ENCODE measurements at regions not wholly inside any gene's neighbourhood (a gene's known extent, or its start where the extent isn't known, plus 50 kb on each side); places are given as distances from the start of the nearest gene placed in this dataset.

GRCh38 chr9:2386566-2386965 is 235.0 kb upstream of the VLDLR start:
- TF ChIP-seq CTCF (conservative IDR thresholded peaks at IDR 0.05; ENCODE audit: low read depth, low read length) (no peak), CEBPB (IDR thresholded peaks at IDR 0.05; ENCODE audit: low read depth, low read length) (no peak), CHD1 (IDR thresholded peaks at IDR 0.05; ENCODE audit: low read depth, low read length) (no peak), USF2 (IDR thresholded peaks at IDR 0.05; ENCODE audit: low read depth, low read length) (no peak), POLR2A (IDR thresholded peaks at IDR 0.05; ENCODE audit: low read depth, low read length) (no peak), MAFK (IDR thresholded peaks at IDR 0.05; ENCODE audit: low read depth, low read length) (no peak), FOS (IDR thresholded peaks at IDR 0.05; ENCODE audit: low read depth, low read length) (no peak)

All from IMR-90 (cell line).